Daoy (cell line): ENCODE measurements at regions not wholly inside any gene's neighbourhood (a gene's known extent, or its start where the extent isn't known, plus 50 kb on each side); places are given as distances from the start of the nearest gene placed in this dataset.
A peak's percentile ranks its signal among the peaks of the same experiment; 100 is the strongest.

Source experiments
- DNase-seq: peaks from one replicate; pipeline ENCODE4 v3.0.0-alpha.2; 2015; ENCODE audit warnings: low read depth

- no peak for DNase-seq
Observed at GRCh38 chr5:135662683-135663082, 83.9 kb upstream of the CXCL14 start.

- no peak for DNase-seq
Observed at GRCh38 chr5:135662061-135662481, 83.3 kb upstream of the CXCL14 start.

GRCh38 chr5:135660826-135661575 is 82.2 kb upstream of the CXCL14 start:
- no peak for DNase-seq

- DNase-seq = no peak
Observed at GRCh38 chr5:135657536-135658305, 78.9 kb upstream of the CXCL14 start.

GRCh38 chr5:135655468-135655815 is 76.7 kb upstream of the CXCL14 start:
- DNase-seq = no peak

- DNase-seq = no peak
Observed at GRCh38 chr5:135654761-135655467, 76.1 kb upstream of the CXCL14 start.

GRCh38 chr5:135651156-135651555 is 72.4 kb upstream of the CXCL14 start:
- peak; percentile 90 for DNase-seq

GRCh38 chr5:135650081-135650480 is 71.3 kb upstream of the CXCL14 start:
- no peak for DNase-seq

- no peak for DNase-seq
Observed at GRCh38 chr5:135649435-135649834, 70.6 kb upstream of the CXCL14 start.

GRCh38 chr5:135648116-135648515 is 69.3 kb upstream of the CXCL14 start:
- DNase-seq = no peak

- no peak for DNase-seq
Observed at GRCh38 chr5:135645336-135646180, 66.8 kb upstream of the CXCL14 start.

- DNase-seq = no peak
Observed at GRCh38 chr5:135644816-135645215, 66.0 kb upstream of the CXCL14 start.

- no peak for DNase-seq
Observed at GRCh38 chr5:135643881-135644766, 65.3 kb upstream of the CXCL14 start.

- DNase-seq = no peak
Observed at GRCh38 chr5:135642934-135643333, 64.1 kb upstream of the CXCL14 start.

- no peak for DNase-seq
Observed at GRCh38 chr5:135642488-135642870, 63.7 kb upstream of the CXCL14 start.

- no peak for DNase-seq
Observed at GRCh38 chr5:135641734-135642487, 63.1 kb upstream of the CXCL14 start.

- DNase-seq = no peak
Observed at GRCh38 chr5:135641319-135641718, 62.5 kb upstream of the CXCL14 start.

GRCh38 chr5:135635451-135635850 is 56.7 kb upstream of the CXCL14 start:
- no peak for DNase-seq

- no peak for DNase-seq
Observed at GRCh38 chr5:135632798-135633197, 54.0 kb upstream of the CXCL14 start.

- no peak for DNase-seq
Observed at GRCh38 chr5:135631391-135631790, 52.6 kb upstream of the CXCL14 start.
